ENCODE measurements at regions not wholly inside any gene's neighbourhood (a gene's known extent, or its start where the extent isn't known, plus 50 kb on each side); places are given as distances from the start of the nearest gene placed in this dataset.

GRCh38 chr1:60759291-60759690 lies 323.1 kb upstream of the NFIA start:
- TF ChIP-seq, protein P1, sequence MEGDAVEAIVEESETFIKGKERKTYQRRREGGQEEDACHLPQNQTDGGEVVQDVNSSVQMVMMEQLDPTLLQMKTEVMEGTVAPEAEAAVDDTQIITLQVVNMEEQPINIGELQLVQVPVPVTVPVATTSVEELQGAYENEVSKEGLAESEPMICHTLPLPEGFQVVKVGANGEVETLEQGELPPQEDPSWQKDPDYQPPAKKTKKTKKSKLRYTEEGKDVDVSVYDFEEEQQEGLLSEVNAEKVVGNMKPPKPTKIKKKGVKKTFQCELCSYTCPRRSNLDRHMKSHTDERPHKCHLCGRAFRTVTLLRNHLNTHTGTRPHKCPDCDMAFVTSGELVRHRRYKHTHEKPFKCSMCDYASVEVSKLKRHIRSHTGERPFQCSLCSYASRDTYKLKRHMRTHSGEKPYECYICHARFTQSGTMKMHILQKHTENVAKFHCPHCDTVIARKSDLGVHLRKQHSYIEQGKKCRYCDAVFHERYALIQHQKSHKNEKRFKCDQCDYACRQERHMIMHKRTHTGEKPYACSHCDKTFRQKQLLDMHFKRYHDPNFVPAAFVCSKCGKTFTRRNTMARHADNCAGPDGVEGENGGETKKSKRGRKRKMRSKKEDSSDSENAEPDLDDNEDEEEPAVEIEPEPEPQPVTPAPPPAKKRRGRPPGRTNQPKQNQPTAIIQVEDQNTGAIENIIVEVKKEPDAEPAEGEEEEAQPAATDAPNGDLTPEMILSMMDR (optimal IDR thresholded peaks at IDR 0.05 in 1 of 3, IDR thresholded peaks at IDR 0.05 in 1 of 3, conservative IDR thresholded peaks at IDR 0.05 in 1 of 3; ENCODE audit: extremely low read depth in 1 of 3, insufficient read depth in 2 of 3, low read length in 3 of 3), result no peak
- TF ChIP-seq EZH2 (IDR thresholded peaks at IDR 0.05; ENCODE audit: low read length), result no peak

Measured in keratinocyte (primary cell).